KMS-11 (cell line): ENCODE measurements at regions not wholly inside any gene's neighbourhood (a gene's known extent, or its start where the extent isn't known, plus 50 kb on each side); places are given as distances from the start of the nearest gene placed in this dataset.

Source experiments
- H2AFZ ChIP-seq: fragments of 200-600 bp; sonication (generic); 2 replicates; pipeline ENCODE4 v1.6.1; 2016; ENCODE audit warnings: antibody characterized with exemption, mixed run types, low read depth
- H3K27ac ChIP-seq: fragments of 200-600 bp; sonication (generic); 2 replicates; pipeline ENCODE4 v1.6.1; 2016; ENCODE audit warnings: mild to moderate bottlenecking, mixed run types
- H3K27me3 ChIP-seq: fragments of 200-600 bp; sonication (generic); 2 replicates; pipeline ENCODE4 v1.6.1; 2017; ENCODE audit warnings: mild to moderate bottlenecking, low read depth, mixed run types, moderate library complexity; ENCODE audit not compliant: insufficient read depth
- H3K36me3 ChIP-seq: fragments of 200-600 bp; sonication (generic); 2 replicates; pipeline ENCODE4 v1.6.1; 2017; ENCODE audit warnings: mild to moderate bottlenecking, mixed run types; ENCODE audit not compliant: insufficient read depth
- H3K4me1 ChIP-seq: fragments of 200-600 bp; sonication (generic); 2 replicates; pipeline ENCODE4 v1.6.1; 2016; ENCODE audit warnings: mild to moderate bottlenecking, low read depth, mixed run types; ENCODE audit not compliant: poor library complexity, severe bottlenecking
- H3K4me2 ChIP-seq: fragments of 200-600 bp; sonication (generic); 2 replicates; pipeline ENCODE4 v1.7.0; 2016; ENCODE audit warnings: mild to moderate bottlenecking, mixed run types
- H3K4me3 ChIP-seq: fragments of 200-600 bp; sonication (generic); IDR thresholded peaks from 2 replicates; pipeline ENCODE4 v1.6.1; 2017; ENCODE audit warnings: low read depth, low read length, mixed read lengths; ENCODE audit not compliant: insufficient read depth
- H3K79me2 ChIP-seq: fragments of 200-600 bp; sonication (generic); 2 replicates; pipeline ENCODE4 v1.6.1; 2016; ENCODE audit warnings: low read depth, mixed run types; ENCODE audit not compliant: insufficient read depth
- H3K9ac ChIP-seq: fragments of 200-600 bp; sonication (generic); 2 replicates; pipeline ENCODE4 v1.6.1; 2016; ENCODE audit warnings: mild to moderate bottlenecking, mixed run types
- H4K20me1 ChIP-seq: fragments of 200-600 bp; sonication (generic); 2 replicates; pipeline ENCODE4 v1.6.1; 2016; ENCODE audit warnings: mild to moderate bottlenecking, mixed run types; ENCODE audit not compliant: insufficient read depth
- CTCF ChIP-seq: fragments of 200-600 bp; sonication (generic); conservative IDR thresholded peaks from 2 replicates; pipeline ENCODE4 v1.6.1; 2017; ENCODE audit warnings: low read depth, mild to moderate bottlenecking, antibody characterized with exemption, low read length, moderate library complexity, mixed read lengths

DNA sequence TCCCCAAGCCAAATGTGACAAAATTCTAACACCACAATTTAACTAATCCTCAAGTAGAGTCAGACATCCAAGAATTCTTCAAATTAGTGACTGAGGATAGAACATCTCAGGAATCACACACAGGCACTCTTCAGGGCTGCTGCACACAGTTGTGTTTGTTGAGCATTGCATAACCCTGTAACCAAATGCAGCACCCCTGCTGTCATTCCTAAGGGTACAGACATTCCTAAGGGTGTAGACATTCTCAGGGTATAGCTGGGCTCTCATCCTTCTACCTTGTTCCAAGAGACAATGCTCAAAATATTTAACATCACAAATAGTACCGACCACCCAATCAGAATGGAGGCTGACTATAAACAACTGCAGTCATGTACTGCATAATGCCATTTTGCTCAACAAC lies 107.1 kb upstream of the UBE2E2 start:
- no peak for TF ChIP-seq CTCF
- no peaks in the 10 kb centered on the region for H3K79me2 ChIP-seq
- no peak overlapping the region for H3K27ac ChIP-seq
- no peak overlapping the region for H3K9ac ChIP-seq
- no peaks in the 10 kb centered on the region for H3K4me1 ChIP-seq
- no peaks in the 10 kb centered on the region for H4K20me1 ChIP-seq
- no peaks in the 10 kb centered on the region for H3K27me3 ChIP-seq
- no peak overlapping the region for H3K4me2 ChIP-seq
- no peak overlapping the region for H2AFZ ChIP-seq
- no peak overlapping the region for H3K4me3 ChIP-seq
- H3K36me3 ChIP-seq: no peaks in the 10 kb centered on the region

GRCh38 chr3:23099021-23099420 lies 104.1 kb upstream of the UBE2E2 start:
- no peaks in the 10 kb centered on the region for H3K36me3 ChIP-seq
- H3K79me2 ChIP-seq: no peaks in the 10 kb centered on the region
- no peaks in the 10 kb centered on the region for H4K20me1 ChIP-seq
- TF ChIP-seq CTCF: no peak
- H3K4me3 ChIP-seq: no peak overlapping the region
- H3K9ac ChIP-seq: no peak overlapping the region
- no peak overlapping the region for H3K4me2 ChIP-seq
- no peak overlapping the region for H2AFZ ChIP-seq
- no peak overlapping the region for H3K27ac ChIP-seq
- H3K4me1 ChIP-seq: no peaks in the 10 kb centered on the region
- no peaks in the 10 kb centered on the region for H3K27me3 ChIP-seq

DNA sequence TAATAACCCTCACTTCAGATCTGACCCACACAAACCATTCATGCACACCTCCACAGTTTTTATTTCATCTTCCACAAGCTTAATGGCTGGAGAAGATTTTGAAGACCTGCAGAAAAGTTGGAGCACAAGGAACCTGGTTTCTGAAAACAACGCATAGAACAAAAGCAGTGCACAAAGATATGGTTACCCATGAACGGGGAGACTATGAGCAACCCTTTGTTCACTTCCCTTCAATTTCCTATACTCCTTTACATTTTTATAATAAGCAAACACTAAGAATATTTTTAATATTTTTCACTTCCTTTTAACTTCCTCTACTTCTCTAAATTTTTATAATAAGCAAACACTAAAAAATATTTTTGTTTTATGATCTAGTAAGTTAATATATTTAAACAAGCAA lies 103.5 kb upstream of the UBE2E2 start:
- Histone ChIP-seq H4K20me1 (no peaks in the 10 kb centered on the region), H3K27me3 (no peaks in the 10 kb centered on the region), H3K36me3 (no peaks in the 10 kb centered on the region), H3K4me2 (no peak overlapping the region), H3K79me2 (no peaks in the 10 kb centered on the region), H3K9ac (no peak overlapping the region), H3K4me1 (no peaks in the 10 kb centered on the region), H3K27ac (no peak overlapping the region), H2AFZ (no peak overlapping the region), H3K4me3 (no peak overlapping the region)
- TF ChIP-seq CTCF: no peak

DNA sequence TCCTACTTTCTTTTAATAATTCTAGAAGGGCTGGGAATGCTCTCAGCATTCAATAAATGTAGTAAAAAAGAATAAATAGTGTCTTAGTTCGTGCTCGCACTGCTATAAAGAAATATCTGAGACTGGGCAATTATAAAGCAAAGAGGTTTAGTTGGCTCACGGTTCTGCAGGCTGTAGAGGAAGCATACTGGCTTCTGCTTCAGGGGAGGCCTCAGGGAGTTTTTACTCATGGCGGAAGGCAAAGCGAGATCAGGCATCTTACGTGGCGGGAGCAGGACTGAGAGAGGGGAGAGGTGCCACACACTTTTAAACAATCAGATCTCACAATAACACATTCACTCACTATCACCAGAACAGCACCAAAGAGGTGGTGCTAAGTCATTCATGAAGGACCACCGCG lies 103.0 kb upstream of the UBE2E2 start:
- H3K27me3 ChIP-seq: no peaks in the 10 kb centered on the region
- TF ChIP-seq CTCF: no peak
- H3K36me3 ChIP-seq: no peaks in the 10 kb centered on the region
- H3K4me3 ChIP-seq: no peak overlapping the region
- H3K27ac ChIP-seq: no peak overlapping the region
- H4K20me1 ChIP-seq: no peaks in the 10 kb centered on the region
- no peak overlapping the region for H3K9ac ChIP-seq
- H2AFZ ChIP-seq: no peak overlapping the region
- no peak overlapping the region for H3K4me2 ChIP-seq
- no peaks in the 10 kb centered on the region for H3K4me1 ChIP-seq
- no peaks in the 10 kb centered on the region for H3K79me2 ChIP-seq

DNA sequence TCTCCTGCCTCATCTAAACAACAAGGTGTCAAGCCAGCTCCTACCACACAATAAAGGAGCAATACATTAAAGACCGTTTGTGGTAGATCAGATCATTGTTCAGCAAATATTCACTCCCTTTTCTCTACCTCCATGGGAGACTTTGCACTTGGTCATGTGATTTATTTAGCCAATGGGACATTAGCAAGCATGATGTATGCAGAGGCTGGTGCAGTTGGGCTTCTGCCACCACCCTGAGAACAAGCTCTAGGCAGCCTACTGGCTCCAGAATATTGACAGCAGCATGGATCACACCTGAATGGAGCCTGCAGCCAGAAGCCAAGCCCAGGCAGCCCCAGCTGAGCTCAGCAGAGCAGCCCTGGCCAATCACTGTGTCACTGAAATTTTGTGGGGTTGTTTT lies 99.4 kb upstream of the UBE2E2 start:
- no peak for TF ChIP-seq CTCF
- H3K4me3 ChIP-seq: no peak overlapping the region
- no peak overlapping the region for H2AFZ ChIP-seq
- H4K20me1 ChIP-seq: no peaks in the 10 kb centered on the region
- H3K4me1 ChIP-seq: no peaks in the 10 kb centered on the region
- no peak overlapping the region for H3K27ac ChIP-seq
- no peaks in the 10 kb centered on the region for H3K27me3 ChIP-seq
- no peaks in the 10 kb centered on the region for H3K79me2 ChIP-seq
- no peak overlapping the region for H3K4me2 ChIP-seq
- H3K36me3 ChIP-seq: no peaks in the 10 kb centered on the region
- no peak overlapping the region for H3K9ac ChIP-seq
